Spleen (tissue), 11 donors: ENCODE measurements at regions not wholly inside any gene's neighbourhood (a gene's known extent, or its start where the extent isn't known, plus 50 kb on each side); places are given as distances from the start of the nearest gene placed in this dataset.

Source experiments
- DNase-seq: peaks from one replicate; pipeline ENCODE4 v3.0.0-alpha.2; 2020
- H3K27ac ChIP-seq, 8 donors: fragments of 200-600 bp; sonication (generic) in 7 of 8; 1 replicate in 4 of 8; 2 replicates in 4 of 8; pipeline versions ENCODE4 v1.5.0 to v1.8.0; 2016 to 2021; ENCODE audit warnings: inconsistent platforms in 4 of 8, mild to moderate bottlenecking in 4 of 8, moderate library complexity in 1 of 8
- H3K27me3 ChIP-seq, 7 donors: fragments of 200-600 bp; sonication (generic) in 6 of 7; replicated peaks in 1 of 7; 1 replicate in 4 of 7; 2 replicates in 3 of 7; pipeline versions ENCODE4 v1.5.0 to v1.8.0; 2016 to 2021; ENCODE audit warnings: inconsistent platforms in 3 of 7, mild to moderate bottlenecking in 1 of 7
- H3K36me3 ChIP-seq, 6 donors: fragments of 200-600 bp; sonication (generic) in 5 of 6; 1 replicate in 4 of 6; 2 replicates in 2 of 6; pipeline versions ENCODE4 v1.5.0 to v1.8.0; 2016 to 2021; ENCODE audit warnings: inconsistent platforms in 2 of 6
- H3K4me1 ChIP-seq, 6 donors: fragments of 200-600 bp; sonication (generic) in 5 of 6; 1 replicate in 3 of 6; 2 replicates in 3 of 6; pipeline versions ENCODE4 v1.5.0 to v1.8.0; 2016 to 2021; ENCODE audit warnings: inconsistent platforms in 3 of 6
- H3K4me3 ChIP-seq, 8 donors: fragments of 200-600 bp; sonication (generic) in 7 of 8; 1 replicate in 4 of 8; 2 replicates in 4 of 8; pipeline versions ENCODE4 v1.5.0 to v1.8.0; 2016 to 2021; ENCODE audit warnings: inconsistent platforms in 4 of 8, mild to moderate bottlenecking in 4 of 8, moderate library complexity in 2 of 8
- H3K9me3 ChIP-seq, 8 donors: fragments of 200-600 bp; sonication (generic) in 7 of 8; 1 replicate in 4 of 8; 2 replicates in 4 of 8; pipeline versions ENCODE4 v1.5.0 to v1.8.0; 2016 to 2021; ENCODE audit warnings: inconsistent platforms in 4 of 8
- POLR2A ChIP-seq, 3 donors: fragments of 450-650 bp; IDR thresholded peaks; one replicate each; pipeline ENCODE4 v1.5.1; 2017; ENCODE audit warnings: antibody characterized with exemption in 3 of 3, mild to moderate bottlenecking in 1 of 3
- POLR2AphosphoS5 ChIP-seq, 3 donors: sonication (generic); formaldehyde crosslinking; IDR thresholded peaks; one replicate each; pipeline ENCODE4 v1.5.1; 2017; ENCODE audit warnings: antibody characterized with exemption in 3 of 3
- WGBS, 5 donors: extraction: QIAGEN DNeasy Blood & Tissue Kit in 3 of 5; methylation state at CpG; one replicate each; pipeline versions ENCODE4 v1.1.5 to v1.1.7; 2013 to 2018; 5-methylcytosine and 5-hydroxymethylcytosine counted together
- intact Hi-C: fragments of 100-400 bp; cut with DNase I; formaldehyde crosslinking; loops from one replicate; pipeline ENCODE4 v1.15.0; 2023; ENCODE audit warnings: low total_unique reads
- TF ChIP-seq, protein P1 (sequence below), 11 experiments: fragments of 200-600 bp in 7 of 11; fragments of 450-650 bp in 4 of 11; sonication (generic) in 4 of 11; IDR thresholded peaks in 8 of 11; conservative IDR thresholded peaks in 3 of 11; 1 replicate in 7 of 11; 2 replicates in 4 of 11; pipeline versions ENCODE4 v1.4.0 to v1.8.0; 2016 to 2021; ENCODE audit warnings: antibody characterized with exemption in 11 of 11, inconsistent platforms in 4 of 11, mild to moderate bottlenecking in 1 of 11
- donor health status: healthy with polysubstance abuse.
- donor health status: DM: no; HTN: no; CAD: no; lungs with moderate emphysema.
- donor health status: DM: no; HTN: no; CAD: no.
- donor health status: Bipolar disorder and iron deficiency.
- donor health status: healthy.
- donor health status: DM: no; HTN: no; CAD: no.
- donor health status: DM: yes; HTN: yes; CAD: no.

DNA sequence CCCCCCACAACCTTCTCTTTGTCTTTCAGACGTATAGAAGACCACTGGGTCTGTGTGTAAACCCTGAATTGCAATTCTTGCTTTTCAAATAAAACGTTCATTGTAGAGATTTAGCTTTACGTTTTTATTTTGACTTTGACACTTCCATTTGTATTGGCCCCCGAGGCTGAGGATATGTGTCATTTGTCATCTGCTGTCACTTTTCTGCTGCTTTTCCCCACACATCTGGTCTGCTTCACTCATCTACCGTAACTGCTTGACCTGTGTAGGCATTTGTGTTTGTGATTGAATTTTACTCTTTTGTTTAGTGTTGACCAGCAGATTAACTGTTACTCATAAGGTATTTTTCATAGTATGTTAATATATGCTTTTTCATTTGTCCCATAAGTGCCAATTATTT, 157.2 kb upstream of the SYT10 start:
- H3K4me1 ChIP-seq, result no peaks in the 10 kb centered on the region
- intact Hi-C loops, result no loop called here
- no peak for TF ChIP-seq POLR2A (IDR thresholded peaks at IDR 0.05)
- TF ChIP-seq POLR2AphosphoS5 (IDR thresholded peaks at IDR 0.05), result no peak
- TF ChIP-seq, protein P1, sequence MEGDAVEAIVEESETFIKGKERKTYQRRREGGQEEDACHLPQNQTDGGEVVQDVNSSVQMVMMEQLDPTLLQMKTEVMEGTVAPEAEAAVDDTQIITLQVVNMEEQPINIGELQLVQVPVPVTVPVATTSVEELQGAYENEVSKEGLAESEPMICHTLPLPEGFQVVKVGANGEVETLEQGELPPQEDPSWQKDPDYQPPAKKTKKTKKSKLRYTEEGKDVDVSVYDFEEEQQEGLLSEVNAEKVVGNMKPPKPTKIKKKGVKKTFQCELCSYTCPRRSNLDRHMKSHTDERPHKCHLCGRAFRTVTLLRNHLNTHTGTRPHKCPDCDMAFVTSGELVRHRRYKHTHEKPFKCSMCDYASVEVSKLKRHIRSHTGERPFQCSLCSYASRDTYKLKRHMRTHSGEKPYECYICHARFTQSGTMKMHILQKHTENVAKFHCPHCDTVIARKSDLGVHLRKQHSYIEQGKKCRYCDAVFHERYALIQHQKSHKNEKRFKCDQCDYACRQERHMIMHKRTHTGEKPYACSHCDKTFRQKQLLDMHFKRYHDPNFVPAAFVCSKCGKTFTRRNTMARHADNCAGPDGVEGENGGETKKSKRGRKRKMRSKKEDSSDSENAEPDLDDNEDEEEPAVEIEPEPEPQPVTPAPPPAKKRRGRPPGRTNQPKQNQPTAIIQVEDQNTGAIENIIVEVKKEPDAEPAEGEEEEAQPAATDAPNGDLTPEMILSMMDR (IDR thresholded peaks at IDR 0.05 in 8 of 11, conservative IDR thresholded peaks at IDR 0.05 in 3 of 11), result no peak
- H3K9me3 ChIP-seq, result no peaks in the 10 kb centered on the region
- no peak overlapping the region for H3K4me3 ChIP-seq
- DNase-seq, result no peak
- no peaks in the 10 kb centered on the region for H3K36me3 ChIP-seq
- 34 to 44% (median 35%) methylated on average over 5 of the region's 5 CpGs for WGBS, 5 donors
- no peak overlapping the region for H3K27ac ChIP-seq
- H3K27me3 ChIP-seq, result no peaks in the 10 kb centered on the region

DNA sequence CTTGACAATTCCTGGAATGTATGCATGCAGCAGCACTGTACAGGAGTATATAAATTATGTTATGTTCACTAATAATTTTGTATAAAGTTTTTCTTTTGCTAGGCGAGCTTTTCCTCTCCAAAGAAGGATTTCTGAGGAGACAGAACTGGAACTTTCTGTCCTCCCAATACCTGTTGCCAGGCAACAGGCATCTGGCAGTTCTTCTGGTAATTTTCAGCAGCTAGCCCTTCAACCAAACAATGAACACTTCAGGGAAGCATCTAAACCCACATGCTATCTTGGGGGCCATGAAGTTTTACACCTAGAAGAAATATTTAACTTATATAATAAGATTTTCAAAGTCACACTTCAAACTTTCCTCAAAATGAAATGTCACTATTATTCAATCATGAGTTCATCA, 162.9 kb upstream of the SYT10 start:
- TF ChIP-seq, protein P1 (IDR thresholded peaks at IDR 0.05 in 8 of 11, conservative IDR thresholded peaks at IDR 0.05 in 3 of 11), result no peak
- no peak for TF ChIP-seq POLR2A (IDR thresholded peaks at IDR 0.05)
- no peak for TF ChIP-seq POLR2AphosphoS5 (IDR thresholded peaks at IDR 0.05)
- H3K36me3 ChIP-seq, result no peaks in the 10 kb centered on the region
- no peaks in the 10 kb centered on the region for H3K4me1 ChIP-seq
- H3K4me3 ChIP-seq, result no peak overlapping the region
- no peaks in the 10 kb centered on the region for H3K27me3 ChIP-seq
- 32 to 66% (median 65%) methylated on average over 1 of the region's 1 CpG for WGBS, 5 donors
- intact Hi-C loops, result no loop called here
- no peaks in the 10 kb centered on the region for H3K9me3 ChIP-seq
- no peak overlapping the region for H3K27ac ChIP-seq
- no peak for DNase-seq

DNA sequence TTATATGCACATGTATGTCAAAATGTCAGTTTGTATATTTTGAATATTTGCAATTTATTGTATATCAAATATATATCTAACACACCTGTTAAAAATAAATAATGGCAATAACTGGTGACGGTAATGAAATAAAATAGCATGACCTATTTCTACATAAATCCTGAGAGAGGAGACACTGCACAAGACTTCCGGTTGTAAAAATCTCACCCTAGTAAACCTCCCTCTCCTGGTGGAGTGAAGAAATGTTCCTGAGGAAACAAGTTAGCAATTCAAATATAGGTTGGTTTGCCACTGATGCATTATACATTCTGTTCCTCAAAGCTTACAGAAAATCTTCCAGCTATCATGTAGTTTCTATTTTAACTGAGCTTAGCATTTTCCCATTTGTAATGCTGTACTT, 166.1 kb upstream of the SYT10 start:
- H3K27me3 ChIP-seq, result no peaks in the 10 kb centered on the region
- DNase-seq, result no peak
- no peaks in the 10 kb centered on the region for H3K36me3 ChIP-seq
- H3K4me1 ChIP-seq, result no peaks in the 10 kb centered on the region
- WGBS, 5 donors, result 34 to 50% (median 40%) methylated on average over 2 of the region's 2 CpGs
- no peak for TF ChIP-seq POLR2AphosphoS5 (IDR thresholded peaks at IDR 0.05)
- TF ChIP-seq, protein P1 (IDR thresholded peaks at IDR 0.05 in 8 of 11, conservative IDR thresholded peaks at IDR 0.05 in 3 of 11), result peak in 1 of 11 experiments; percentile 9
- no peak overlapping the region for H3K4me3 ChIP-seq
- peaks cover 0 to 5% (median 0%) of the 10 kb centered on the region in 8 donors for H3K9me3 ChIP-seq
- intact Hi-C loops, result no loop called here
- no peak overlapping the region for H3K27ac ChIP-seq

DNA sequence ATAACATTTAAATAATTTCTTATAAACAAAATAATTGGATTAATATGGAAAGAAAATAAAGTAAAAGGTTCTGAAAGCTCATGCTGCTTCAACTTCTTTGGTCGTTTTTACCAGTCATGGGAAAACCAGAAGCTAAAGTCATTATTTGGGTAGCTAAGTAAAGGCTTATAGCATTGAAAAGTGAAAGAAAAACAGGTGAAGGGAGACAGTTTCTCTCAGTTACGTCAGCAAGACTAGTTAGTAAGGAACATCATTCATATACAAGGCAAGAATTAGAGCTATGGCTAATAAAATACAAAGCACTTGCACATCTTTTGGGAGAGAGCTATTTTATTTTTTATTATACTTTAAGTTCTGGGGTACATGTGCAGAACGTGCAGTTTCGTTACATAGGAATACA, 170.3 kb upstream of the SYT10 start:
- 72 to 86% (median 75%) methylated on average over 4 of the region's 4 CpGs for WGBS, 5 donors
- no peak overlapping the region for H3K27ac ChIP-seq
- TF ChIP-seq POLR2A (IDR thresholded peaks at IDR 0.05) (no peak), POLR2AphosphoS5 (IDR thresholded peaks at IDR 0.05) (no peak)
- TF ChIP-seq, protein P1 (IDR thresholded peaks at IDR 0.05 in 8 of 11, conservative IDR thresholded peaks at IDR 0.05 in 3 of 11), result no peak
- H3K27me3 ChIP-seq, result no peaks in the 10 kb centered on the region
- DNase-seq, result no peak
- intact Hi-C loops, result no loop called here
- no peaks in the 10 kb centered on the region for H3K36me3 ChIP-seq
- peaks cover 0 to 5% (median 0%) of the 10 kb centered on the region in 8 donors for H3K9me3 ChIP-seq
- no peaks in the 10 kb centered on the region for H3K4me1 ChIP-seq
- no peak overlapping the region for H3K4me3 ChIP-seq
